ENCODE measurements at regions not wholly inside any gene's neighbourhood (a gene's known extent, or its start where the extent isn't known, plus 50 kb on each side); places are given as distances from the start of the nearest gene placed in this dataset.
A peak's percentile ranks its signal among the peaks of the same experiment; 100 is the strongest.

DNA sequence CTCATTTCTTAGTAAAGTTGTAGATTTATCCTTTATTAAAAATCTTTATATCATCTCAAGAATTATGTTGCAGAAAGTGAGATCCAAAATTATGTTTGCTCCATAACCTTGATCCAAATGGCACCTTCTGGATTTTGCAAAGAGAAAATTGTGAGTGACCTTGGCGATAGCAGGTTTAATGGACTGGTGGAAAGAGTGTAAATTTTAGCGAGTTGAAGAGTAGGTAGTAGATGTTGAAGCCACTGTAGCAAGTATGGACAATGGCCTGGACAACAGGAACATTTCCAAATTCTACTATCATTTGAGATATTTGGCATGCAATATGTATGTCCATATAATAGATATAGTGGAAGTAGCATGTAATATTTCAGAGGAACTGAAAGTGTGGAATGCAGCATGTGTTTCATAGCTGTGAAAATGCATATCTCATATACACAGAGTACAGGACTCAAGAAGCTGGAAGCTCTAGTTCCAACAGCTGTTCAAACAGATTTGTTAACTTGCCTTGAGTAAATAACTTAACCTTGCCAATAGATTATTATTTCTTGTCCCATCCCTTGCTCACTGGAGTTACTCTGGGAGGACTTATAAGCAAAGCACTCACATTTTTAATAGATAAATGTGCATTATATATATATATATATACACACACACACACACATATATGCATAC lies 152.5 kb upstream of the TLL1 start:
- no peak for DNase-seq (ENCODE audit: low read depth)

DNA sequence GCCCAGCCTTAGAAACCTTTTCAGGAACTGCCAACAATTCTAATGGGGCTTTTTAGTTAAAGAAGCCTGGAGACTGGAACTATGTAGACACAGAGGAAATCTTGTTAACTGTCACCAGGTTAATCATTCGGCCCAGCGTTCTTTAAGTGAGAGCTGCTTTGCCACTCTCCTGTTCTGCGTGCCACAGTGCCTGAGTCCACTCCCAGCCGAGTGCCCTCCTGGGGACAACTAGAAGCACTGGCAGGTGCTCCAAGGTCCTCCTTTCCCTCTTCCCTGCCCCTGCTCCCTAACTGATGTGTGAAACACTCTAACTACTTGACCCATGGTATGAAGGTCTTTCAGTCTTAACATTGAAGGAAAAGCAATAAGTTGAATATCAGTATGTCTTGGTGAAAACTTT lies 151.2 kb upstream of the TLL1 start:
- no peak for DNase-seq (ENCODE audit: low read depth)

DNA sequence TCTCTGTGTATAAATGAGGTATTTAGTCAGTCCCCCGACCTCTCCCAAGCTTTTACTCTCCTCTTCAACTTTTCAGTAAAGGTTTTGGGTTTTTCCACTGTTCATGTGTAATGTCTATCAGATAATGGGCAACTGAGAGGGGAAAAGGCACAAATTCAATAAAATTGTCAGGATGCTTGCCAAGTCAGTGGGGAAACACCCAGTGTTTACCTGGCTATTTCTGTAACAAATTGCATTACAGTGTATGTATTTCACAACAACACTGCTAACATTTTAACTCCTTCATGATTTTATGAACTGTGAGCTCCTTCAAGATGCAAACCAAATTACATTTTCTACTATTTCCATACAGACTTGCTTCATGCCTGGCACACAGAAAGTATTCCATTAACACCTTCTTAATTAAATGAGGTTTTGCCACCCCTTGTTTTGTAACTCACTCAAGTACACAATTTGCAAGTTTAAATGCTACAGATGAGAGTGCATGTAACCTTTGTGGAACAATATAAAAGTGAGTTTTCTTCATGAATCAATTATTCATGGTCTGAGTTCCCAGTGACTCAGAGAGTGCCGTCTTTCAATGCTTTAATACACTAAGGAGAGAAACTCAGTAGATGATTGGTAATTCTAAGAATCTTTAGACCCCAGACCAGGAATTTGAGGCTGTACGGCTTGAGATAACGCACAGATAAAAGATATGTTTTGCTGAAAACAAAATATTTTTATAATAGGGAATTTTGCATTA lies 149.8 kb upstream of the TLL1 start:
- DNase-seq (ENCODE audit: low read depth), result no peak

DNA sequence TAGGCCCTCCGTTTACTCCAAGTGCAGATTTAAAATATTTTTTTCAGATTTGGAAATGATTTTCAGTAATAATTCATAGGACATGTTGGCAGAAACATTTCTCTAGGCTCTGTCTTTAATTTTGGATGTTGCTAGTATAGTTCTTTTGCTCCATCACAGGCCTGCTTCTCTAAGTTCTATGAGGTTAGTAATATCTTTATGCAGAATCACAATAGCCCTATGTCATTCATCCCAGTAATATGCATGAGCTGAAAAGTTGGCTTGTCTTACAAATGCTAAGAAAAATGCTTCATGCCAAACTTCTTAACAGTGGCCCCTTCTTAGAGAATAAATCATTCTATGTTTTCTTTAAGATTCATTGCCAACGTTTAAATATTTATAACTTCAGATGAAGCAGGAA lies 148.3 kb upstream of the TLL1 start:
- DNase-seq (ENCODE audit: low read depth), result no peak

DNA sequence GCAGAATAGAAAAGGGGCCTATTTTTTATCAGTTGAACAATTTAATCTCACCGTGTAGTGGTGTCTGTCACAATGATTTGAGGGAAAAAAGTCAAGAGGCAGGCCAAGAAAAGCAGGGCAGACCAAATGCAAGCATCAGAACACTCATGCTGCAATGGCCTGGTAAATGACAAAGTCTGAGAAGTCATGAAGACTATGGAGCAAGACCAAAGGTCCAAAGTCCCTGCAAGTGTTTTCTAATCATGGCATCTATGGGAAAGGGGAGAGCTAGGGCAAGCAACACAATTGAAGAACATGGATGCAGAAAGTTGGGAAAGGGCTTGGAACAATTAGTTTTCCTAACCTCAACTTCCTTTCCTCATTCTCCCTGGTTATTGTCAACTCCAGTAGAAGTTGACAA lies 147.7 kb upstream of the TLL1 start:
- no peak for DNase-seq (ENCODE audit: low read depth)

DNA sequence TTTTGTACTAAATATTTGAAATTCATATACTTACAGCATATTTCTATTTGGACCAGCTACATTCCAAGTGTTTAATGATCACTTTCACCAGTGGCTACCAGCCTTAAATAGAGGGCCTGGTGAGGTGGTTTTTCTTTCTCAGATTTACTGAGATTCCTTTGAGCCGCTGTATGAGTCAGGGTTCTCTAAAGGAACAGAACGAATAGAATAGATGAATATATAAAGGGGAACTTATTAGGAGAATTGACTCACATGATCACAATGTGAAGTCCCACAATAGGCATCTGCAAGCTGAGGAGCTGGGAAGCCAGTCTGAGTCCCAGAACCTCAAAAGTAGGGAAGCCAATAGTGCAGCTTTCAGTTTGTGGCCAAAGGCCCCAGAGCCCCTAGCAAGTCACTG lies 146.2 kb upstream of the TLL1 start:
- DNase-seq (ENCODE audit: low read depth), result no peak

DNA sequence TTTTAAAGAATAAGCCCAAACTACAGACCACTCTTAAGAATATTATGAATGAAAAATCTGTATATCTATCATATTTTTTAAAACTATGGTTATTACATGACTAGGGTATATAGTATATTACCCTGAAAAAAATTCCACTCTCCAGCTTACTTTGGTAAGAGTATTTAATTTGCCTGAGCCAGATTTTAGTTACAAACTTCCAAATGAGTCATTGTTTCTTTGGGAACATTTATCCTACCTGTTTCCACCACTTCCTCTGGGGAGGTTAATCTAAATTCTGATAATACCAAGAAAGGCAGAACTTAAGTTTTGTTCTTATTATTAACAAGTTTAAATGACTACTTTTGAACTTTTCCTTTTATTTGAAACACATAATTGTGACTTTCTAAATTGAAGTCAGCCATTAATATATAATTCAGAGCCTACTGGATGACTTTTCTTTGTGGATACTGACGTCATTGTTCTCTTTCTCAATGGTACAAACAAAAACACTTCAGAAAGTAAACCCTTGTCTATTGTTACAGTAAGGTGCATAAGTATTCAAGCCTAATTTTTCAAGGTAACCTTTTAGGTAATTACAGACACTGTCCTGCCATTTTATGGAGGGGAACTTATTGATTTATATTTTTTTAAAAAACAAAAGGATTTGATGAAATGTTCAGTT lies 135.6 kb upstream of the TLL1 start:
- DNase-seq (ENCODE audit: low read depth), result no peak

DNA sequence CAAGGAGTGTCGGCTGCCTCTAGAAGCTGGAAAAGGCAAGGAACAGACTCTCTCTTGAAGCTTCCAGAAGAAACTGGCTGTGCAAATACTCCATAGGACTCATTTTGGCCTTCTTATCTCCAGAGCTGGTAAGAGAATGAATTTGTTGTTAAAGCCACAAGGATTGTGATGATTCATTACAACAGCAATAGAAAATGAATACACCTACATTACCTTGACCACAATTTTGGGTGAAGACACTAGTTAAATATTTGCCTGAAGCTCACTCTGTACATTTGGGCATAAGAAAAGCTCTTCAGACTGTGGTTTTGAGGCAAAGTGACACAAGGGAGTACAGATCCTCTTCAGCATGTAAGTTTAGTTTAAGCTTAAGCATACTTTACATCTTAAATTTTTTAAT lies 134.5 kb upstream of the TLL1 start:
- DNase-seq (ENCODE audit: low read depth), result no peak

DNA sequence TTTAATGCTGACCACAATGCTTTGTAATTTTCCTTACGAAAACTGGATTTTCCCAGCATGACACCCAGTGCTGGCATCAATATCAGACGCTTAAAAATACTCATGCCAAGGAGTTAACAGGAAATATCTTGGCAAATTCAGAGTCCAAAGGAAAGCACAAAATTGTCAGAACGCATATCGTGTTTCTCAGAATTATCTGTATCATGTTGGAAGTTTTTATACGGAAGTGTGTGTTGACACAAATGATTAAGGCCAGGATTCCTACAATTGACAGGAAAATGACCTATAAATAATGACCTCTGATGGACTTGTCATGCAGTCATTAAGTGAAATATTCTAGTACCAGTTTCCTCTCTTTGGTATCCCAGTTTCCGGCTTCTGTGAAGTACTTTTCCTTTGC lies 132.1 kb upstream of the TLL1 start:
- no peak for DNase-seq (ENCODE audit: low read depth)

DNA sequence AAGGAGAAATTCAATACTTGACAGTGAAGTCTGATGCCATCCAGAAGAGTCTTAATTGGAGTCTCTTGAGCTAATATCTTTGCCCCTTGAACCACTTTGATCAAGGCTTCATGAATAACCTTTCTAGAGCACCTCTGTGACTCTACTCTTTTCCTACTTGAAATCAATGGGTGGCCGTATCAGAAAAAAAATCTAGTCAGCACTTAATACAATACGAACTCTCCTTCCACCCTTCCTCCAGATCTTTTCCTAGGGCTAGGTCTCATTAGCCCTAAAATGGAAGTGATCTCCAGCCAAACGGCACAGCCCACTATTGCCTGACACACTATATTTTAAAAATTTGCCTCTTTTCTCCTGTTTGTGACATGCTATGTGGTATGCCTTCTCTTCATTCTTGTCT lies 129.6 kb upstream of the TLL1 start:
- DNase-seq (ENCODE audit: low read depth), result no peak

DNA sequence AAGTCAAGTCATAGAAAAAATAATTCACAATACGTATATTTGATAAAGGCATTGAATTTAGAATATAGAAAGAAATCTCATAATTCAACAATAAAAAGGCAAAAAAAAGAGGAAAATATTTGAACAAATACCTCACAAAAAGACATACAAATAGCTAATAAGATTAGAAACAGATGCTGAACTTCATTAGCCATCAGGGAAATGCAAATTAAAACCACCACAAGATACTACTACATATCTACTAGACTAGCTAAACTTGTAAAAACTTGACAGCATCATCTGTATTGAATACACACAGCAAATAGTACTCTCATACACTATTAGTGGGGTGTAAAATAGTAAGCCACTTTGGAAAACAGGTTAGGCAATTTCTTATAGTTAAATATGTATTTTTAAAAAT lies 128.7 kb upstream of the TLL1 start:
- DNase-seq (ENCODE audit: low read depth), result no peak

DNA sequence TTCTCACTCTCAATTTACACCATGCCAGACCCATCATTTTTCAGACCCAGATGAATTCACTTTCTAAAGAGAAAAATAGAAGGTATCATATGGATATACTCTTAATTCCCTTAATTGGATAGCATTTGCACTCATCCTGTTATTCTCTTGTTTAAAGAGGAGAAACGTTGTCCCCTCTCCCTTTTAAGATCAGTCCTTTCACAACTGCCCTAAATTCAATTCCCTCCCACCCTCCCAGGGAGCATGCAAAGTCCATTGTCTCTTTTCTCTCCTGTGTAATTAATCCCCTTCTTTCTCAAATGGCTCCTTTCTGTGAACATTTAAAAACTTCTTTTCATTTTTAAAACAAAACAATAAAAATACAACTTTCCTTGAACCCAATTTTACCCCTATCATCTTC lies 124.7 kb upstream of the TLL1 start:
- DNase-seq (ENCODE audit: low read depth), result no peak

DNA sequence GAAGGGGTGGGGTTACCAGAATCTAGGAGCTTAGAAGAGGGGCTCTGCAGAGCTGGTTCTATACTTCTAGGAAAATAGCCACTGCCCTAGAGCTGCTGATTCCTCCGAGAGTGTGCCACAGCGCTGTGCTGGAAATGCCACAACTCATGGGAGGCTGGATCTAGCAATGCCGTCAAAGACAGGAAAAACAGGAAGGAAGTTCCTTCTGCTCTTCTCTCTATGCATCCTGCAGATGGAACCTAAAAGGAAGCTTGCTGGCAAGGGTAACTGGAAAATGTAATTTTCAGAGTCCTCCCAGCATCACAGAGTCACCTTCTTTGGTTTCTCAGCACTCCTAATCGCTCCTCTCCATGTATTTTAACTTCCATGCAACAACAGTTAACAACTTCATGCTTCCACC lies 121.2 kb upstream of the TLL1 start:
- no peak for DNase-seq (ENCODE audit: low read depth)

DNA sequence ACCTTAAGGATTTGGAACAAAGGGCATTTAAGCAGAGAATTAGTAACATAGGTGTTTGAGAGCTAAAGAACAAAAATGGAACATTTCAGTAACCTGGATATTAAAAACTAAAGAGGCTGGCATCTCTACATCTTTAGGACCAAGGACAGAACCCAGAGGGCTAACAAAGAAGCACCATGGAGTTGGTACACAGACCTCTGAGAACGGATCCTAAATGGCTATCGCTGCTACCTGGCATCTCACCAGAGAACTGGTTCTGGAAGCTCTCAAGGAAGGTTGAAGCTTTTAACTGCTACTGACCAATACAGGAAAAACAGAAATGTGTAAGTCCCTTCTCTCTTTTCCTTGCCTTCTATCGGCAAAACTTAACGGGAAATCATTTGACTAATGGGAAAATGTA lies 118.4 kb upstream of the TLL1 start:
- DNase-seq (ENCODE audit: low read depth), result no peak

DNA sequence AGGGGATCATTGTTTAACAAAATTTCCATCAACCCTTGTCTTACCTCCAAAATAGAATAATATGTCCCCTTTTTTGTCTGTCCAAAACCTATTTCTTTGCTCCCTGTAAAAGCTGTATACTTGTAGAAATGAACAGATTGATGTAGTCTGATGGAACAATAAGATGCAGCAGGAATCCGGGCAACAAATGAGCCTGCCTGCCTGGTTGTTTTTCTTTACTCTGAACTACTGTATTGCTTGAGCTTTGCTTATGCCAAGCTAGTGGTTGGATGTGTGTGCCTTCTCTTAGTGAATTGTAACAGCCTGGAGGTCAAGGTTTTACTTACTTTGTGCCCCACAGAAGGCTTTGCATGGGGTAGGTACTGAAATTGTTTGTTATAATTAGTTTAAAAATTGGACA lies 116.2 kb upstream of the TLL1 start:
- no peak for DNase-seq (ENCODE audit: low read depth)

DNA sequence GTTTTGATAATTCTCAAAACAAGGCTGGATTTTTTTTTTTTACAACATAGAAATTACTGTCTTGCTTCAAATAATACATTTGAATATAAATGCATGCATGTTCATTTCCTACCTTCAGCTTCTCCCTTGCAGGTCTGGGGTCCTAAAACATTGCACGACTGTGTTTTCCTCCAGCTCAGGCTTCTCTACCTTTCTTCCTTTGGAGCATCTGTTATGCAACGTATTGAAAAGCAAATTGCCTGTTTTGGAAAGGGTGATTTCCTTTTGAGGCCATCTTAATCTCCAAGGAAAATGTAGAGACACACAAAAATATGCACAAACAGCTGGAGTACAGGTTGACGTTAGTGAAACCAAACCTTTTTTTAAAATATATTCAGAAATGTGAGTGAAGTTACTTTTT lies 115.6 kb upstream of the TLL1 start:
- no peak for DNase-seq (ENCODE audit: low read depth)

DNA sequence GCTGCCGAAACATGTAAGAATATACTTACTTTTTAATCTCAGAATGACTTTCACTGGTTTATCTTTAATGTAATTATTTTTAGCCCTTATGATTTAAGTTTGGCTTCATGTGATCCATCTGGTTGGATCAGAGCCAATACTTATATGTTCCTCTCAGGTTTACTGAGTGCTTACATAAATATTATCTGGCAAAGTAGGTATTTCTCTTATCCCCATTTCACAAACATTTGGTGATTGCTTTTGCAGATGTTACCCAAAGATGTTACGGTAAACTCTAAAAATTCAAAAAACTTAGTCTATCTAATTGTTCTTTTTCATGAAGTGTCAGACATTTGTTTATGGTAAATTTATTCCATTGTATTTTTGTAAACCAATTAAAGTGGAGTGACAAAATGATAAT lies 115.0 kb upstream of the TLL1 start:
- no peak for DNase-seq (ENCODE audit: low read depth)

DNA sequence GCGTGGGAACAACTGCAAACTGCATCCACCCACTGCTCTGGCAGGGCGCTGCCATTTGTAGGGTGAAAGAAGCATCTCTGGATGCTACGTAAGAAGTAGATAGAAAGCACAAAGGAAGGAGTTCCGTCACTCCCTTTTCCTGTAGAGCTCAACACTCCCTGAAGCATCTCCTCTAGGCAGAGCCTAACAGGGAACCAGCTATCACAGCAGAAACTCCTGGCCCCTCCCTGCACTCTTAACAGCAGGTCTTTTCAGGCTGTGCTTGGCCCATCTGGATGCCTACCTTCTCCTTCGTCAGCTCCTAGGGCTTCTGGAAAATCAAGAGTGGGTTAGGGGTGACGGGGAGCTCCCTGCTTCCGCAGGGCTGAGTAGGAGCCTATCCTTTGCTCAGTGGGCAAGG lies 112.9 kb upstream of the TLL1 start:
- DNase-seq (ENCODE audit: low read depth), result no peak

DNA sequence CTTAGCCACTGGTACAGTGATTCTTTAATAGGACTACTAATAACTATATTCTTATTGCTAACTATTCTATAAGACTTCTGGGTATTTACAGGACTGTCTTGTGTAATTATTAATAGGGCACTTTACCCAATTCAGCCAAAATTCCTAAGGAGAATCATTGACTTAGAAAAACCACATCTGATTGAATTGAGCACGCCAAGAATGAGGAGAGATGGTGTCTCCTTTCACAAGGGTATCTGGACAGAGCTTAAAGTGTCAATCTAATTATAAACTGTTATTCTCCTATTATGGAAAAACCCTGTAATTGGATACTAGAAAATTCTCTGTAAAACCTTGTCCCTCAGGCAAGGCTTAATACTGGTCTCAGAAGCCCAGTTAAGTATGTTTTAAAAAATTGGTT lies 111.1 kb upstream of the TLL1 start:
- DNase-seq (ENCODE audit: low read depth), result no peak

DNA sequence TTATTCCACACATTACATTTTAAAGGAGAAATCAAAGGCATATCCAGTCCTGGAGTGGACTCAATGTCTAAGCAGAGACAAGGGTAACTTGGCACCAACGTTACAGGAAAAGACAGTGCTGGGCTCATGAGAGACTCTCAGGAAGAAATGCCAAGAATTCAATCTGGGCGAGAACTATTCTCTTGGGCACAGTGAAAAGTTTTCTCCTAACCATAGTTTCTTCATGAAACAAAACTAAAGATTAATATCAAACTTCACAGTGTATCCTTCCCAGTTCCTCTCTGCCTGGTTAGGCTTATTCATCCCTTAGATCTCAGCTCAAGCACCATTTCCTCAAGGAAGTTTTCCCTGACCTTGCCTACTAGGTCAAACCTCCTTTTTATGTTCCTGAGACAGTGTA lies 109.4 kb upstream of the TLL1 start:
- no peak for DNase-seq (ENCODE audit: low read depth)

DNA sequence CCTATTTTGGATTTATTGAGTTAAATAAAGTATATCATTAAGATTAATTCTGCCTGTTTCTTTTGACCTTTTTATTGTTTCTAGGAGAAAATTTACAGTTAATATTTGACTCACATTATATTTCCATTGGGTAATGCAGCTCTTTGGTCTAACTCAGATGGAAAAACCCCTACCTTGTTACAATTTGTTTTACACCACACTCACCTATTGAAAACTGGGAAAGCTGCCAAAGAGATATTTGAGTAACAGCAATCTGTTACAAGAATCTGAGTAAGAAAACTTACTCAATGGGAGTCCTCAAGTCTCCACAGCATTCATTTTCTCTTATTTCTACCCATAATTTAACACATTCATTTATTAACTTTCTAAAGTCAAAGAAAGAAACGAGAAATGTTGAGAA lies 108.0 kb upstream of the TLL1 start:
- peak; percentile 3 for DNase-seq (ENCODE audit: low read depth)

DNA sequence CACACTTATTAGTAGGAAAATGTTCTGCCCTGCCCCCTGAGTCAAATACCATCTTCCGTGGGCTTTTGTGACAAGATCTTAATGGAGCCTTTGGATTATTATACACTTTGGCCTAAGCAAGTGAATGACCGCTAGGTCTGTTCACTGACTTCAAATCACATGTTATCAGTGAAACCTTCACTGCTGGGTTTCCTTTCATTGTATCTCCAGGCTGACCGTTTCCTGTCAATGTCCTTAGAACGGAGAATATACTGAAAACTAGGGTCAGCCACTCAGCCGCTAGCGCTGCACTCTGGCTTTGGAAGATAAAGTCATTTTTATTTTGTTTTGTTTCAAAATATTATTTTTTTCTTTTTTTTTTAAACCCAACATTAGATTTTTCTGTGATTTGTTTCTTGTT lies 107.0 kb upstream of the TLL1 start:
- DNase-seq (ENCODE audit: low read depth), result no peak

DNA sequence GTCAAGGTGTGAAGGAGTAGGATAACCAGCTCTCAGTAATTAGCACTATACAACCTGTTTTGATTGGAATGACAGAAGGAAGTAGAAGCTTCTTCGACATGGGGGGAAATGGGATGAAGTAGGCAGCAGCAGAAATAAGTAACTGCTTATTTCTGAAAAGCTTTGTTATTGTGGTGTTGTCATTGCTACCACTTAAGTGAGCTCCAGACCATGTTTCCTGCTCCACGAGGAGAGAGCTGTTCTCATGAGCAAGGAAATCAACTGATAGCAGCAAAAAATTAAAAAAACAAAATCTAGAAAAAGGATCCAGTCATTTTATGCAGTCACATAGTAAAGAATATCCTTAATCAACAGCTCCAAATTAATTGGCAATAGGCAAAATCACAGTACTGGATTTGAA lies 106.1 kb upstream of the TLL1 start:
- DNase-seq (ENCODE audit: low read depth), result no peak

DNA sequence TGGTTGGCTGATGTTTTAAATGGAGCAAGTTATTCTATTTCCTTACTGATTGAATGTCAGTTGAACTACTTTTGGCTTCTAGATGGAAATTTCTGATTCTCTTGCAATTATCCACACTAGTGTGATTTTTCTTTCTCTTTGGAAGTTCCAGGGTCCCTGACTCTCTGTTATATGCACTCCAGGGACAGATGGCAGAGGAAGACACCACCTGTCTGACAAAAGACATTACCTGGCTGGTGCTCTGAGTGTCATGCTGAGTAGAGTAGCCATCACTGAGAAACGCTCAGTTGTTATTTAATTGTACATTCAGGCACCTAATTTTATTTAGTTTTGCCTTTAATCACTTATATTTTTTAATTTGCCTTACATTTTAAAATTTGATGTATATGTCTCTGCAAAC lies 105.4 kb upstream of the TLL1 start:
- DNase-seq (ENCODE audit: low read depth), result no peak
